ENCODE measurements at regions not wholly inside any gene's neighbourhood (a gene's known extent, or its start where the extent isn't known, plus 50 kb on each side); places are given as distances from the start of the nearest gene placed in this dataset.

- Mint-ChIP-seq H3K27ac (no peak overlapping the region), H3K36me3 (ENCODE audit: low read depth) (no peaks in the 10 kb centered on the region), H3K4me3 (no peak overlapping the region), H3K4me1 (ENCODE audit: low read depth) (no peaks in the 10 kb centered on the region), H3K27me3 (no peaks in the 10 kb centered on the region), H3K9me3 (peaks cover 4% of the 10 kb centered on the region)
- H3K36me3 ChIP-seq (ENCODE audit: insufficient read depth, low read length), result no peaks in the 10 kb centered on the region
- DNase-seq, result no peak
- intact Hi-C loops (cut with DNase I, micrococcal nuclease), result no loop called here
- no peaks in the 10 kb centered on the region for H3K4me1 ChIP-seq (ENCODE audit: insufficient read depth, low read length)
- ChIA-PET CTCF (no interaction called here), POLR2A (no interaction called here)
- no peak for ATAC-seq (ENCODE audit: poor library complexity)
- no peak for TF ChIP-seq CTCF (IDR thresholded peaks at IDR 0.05)
- no peak overlapping the region for H3K27ac ChIP-seq (ENCODE audit: low read depth in 1 of 2, low read length in 2 of 2)
- H3K27me3 ChIP-seq (ENCODE audit: control insufficient read depth in 1 of 2, insufficient read depth in 2 of 2, low read length in 2 of 2), result no peaks in the 10 kb centered on the region
- no peak overlapping the region for H3K4me3 ChIP-seq (ENCODE audit: low read length)
- no peaks in the 10 kb centered on the region for H3K9me3 ChIP-seq (ENCODE audit: control insufficient read depth in 1 of 2, insufficient read depth in 1 of 2, low read length in 2 of 2)
These were observed 855.3 kb upstream of the FLRT2 start for GRCh38 chr14:84674636-84675035.

- Mint-ChIP-seq H3K27me3 (no peaks in the 10 kb centered on the region), H3K27ac (no peak overlapping the region), H3K9me3 (peaks cover 13% of the 10 kb centered on the region), H3K36me3 (ENCODE audit: low read depth) (no peaks in the 10 kb centered on the region), H3K4me3 (no peak overlapping the region), H3K4me1 (ENCODE audit: low read depth) (no peaks in the 10 kb centered on the region)
- no peak for TF ChIP-seq CTCF (IDR thresholded peaks at IDR 0.05)
- ChIA-PET CTCF (no interaction called here), POLR2A (no interaction called here)
- no peak overlapping the region for H3K27ac ChIP-seq (ENCODE audit: low read depth in 1 of 2, low read length in 2 of 2)
- ATAC-seq (ENCODE audit: poor library complexity) (no peak), DNase-seq (no peak)
- no peaks in the 10 kb centered on the region for H3K4me1 ChIP-seq (ENCODE audit: insufficient read depth, low read length)
- intact Hi-C loops (cut with DNase I, micrococcal nuclease), result no loop called here
- no peaks in the 10 kb centered on the region for H3K27me3 ChIP-seq (ENCODE audit: control insufficient read depth in 1 of 2, insufficient read depth in 2 of 2, low read length in 2 of 2)
- H3K9me3 ChIP-seq (ENCODE audit: control insufficient read depth in 1 of 2, insufficient read depth in 1 of 2, low read length in 2 of 2), result no peaks in the 10 kb centered on the region
- H3K36me3 ChIP-seq (ENCODE audit: insufficient read depth, low read length), result no peaks in the 10 kb centered on the region
- no peak overlapping the region for H3K4me3 ChIP-seq (ENCODE audit: low read length)
These were observed 843.4 kb upstream of the FLRT2 start for GRCh38 chr14:84686550-84686949.

GRCh38 chr14:84688297-84689025, 841.5 kb upstream of the FLRT2 start:
- H3K4me1 Mint-ChIP-seq (ENCODE audit: low read depth), result no peaks in the 10 kb centered on the region

More at GRCh38 chr14:84688297-84689025, 841.5 kb upstream of the FLRT2 start:
- no peak overlapping the region for H3K4me3 ChIP-seq (ENCODE audit: low read length)
- no peaks in the 10 kb centered on the region for H3K9me3 ChIP-seq (ENCODE audit: control insufficient read depth in 1 of 2, insufficient read depth in 1 of 2, low read length in 2 of 2)
- H3K9me3 Mint-ChIP-seq, result peaks cover 7% of the 10 kb centered on the region
- H3K27ac Mint-ChIP-seq, result no peak overlapping the region
- no peak overlapping the region for H3K27ac ChIP-seq (ENCODE audit: low read depth in 1 of 2, low read length in 2 of 2)
- DNase-seq (no peak), ATAC-seq (ENCODE audit: poor library complexity) (no peak)
- no peaks in the 10 kb centered on the region for H3K27me3 Mint-ChIP-seq
- ChIA-PET POLR2A (no interaction called here), CTCF (no interaction called here)
- H3K27me3 ChIP-seq (ENCODE audit: control insufficient read depth in 1 of 2, insufficient read depth in 2 of 2, low read length in 2 of 2), result no peaks in the 10 kb centered on the region
- no peak overlapping the region for H3K4me3 Mint-ChIP-seq
- no peaks in the 10 kb centered on the region for H3K36me3 ChIP-seq (ENCODE audit: insufficient read depth, low read length)
- intact Hi-C loops (cut with DNase I, micrococcal nuclease), result no loop called here
- H3K4me1 ChIP-seq (ENCODE audit: insufficient read depth, low read length), result no peaks in the 10 kb centered on the region
- no peak for TF ChIP-seq CTCF (IDR thresholded peaks at IDR 0.05)
- H3K36me3 Mint-ChIP-seq (ENCODE audit: low read depth), result no peaks in the 10 kb centered on the region

Measured in CD4-positive, alpha-beta T cell (primary cell).